ENCODE measurements at regions not wholly inside any gene's neighbourhood (a gene's known extent, or its start where the extent isn't known, plus 50 kb on each side); places are given as distances from the start of the nearest gene placed in this dataset.
"Not testable (repeated sequence)": the region's sequence is repeated elsewhere in the genome, so short reads cannot be mapped to it uniquely, and the experiment has no call there.

DNA sequence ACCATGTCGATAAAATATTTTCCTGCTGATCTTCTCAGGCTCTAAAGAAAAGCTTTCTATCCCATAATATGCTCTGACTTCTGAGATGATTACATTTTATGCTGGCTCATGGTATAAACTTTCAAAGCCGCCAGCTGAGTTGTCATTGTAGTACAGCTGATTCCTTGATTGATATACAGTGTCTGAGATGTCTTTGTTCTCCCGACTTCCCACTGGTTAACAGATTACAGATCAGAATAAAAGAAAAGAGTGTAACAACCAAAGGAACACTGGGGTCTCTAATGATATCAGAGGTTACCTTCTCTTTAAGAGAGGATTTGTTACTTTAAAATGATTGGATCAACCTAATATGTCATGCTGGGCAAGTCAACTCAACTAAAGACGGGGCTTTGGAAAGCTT is 485.4 kb upstream of the LRRC7 start:
- no peak for DNase-seq (ENCODE audit: low spot score)

DNA sequence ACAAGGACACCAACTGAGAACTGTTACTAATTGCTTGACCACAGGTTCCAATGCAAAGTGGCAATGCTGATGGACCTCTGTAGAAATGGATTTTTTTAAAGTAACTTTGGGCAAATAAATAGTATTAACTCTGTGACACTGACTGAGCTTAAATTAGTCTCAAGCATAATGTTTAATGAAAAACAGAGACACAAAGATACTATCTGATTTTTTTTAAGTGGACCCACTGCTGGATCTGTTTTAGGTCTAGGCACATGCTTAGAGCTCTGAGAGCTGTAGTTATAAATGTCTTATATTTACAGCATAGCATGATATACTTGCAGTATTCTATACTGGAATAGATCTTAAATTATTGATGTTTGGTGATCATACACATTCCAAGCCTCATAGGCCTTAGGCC is 481.6 kb upstream of the LRRC7 start:
- no peak for DNase-seq (ENCODE audit: low spot score)

DNA sequence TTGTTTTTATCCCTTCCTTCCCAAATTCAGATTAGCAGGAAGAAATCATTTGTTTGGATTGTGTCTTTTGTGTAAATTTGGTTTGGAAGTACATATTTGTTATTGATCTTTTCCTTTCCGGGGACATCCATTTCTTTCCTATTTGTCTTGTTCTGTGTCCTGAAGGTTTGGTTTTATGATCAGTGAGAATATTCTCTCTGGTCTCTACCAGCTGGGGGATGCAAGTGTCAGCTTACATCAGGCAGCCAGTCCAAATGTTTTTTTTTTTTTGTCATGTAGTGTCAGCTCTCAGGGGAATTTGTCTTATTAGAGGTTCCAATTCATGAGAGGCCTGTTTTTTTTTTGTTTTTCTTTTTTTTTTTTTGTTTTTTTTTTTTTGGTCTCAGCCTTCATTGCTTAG is 479.2 kb upstream of the LRRC7 start:
- no peak for DNase-seq (ENCODE audit: low spot score)

DNA sequence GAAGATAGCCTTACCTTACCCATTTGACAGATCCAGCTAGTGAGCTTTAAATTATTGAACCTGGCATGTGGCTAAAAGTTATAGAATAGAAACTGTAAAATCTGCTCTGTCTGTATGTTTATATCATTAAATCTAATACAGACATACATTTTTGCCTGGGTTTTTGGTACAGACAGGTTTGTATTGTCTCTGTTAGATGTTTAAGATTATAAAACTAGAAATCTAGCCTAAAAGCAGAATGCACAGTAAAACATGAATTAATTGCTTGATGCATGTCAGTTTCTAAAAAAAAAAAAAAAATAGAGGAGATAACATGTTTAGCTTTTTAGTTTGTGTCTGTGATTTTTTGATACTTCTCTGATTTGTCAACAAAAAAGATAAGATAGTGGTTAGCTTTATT is 477.6 kb upstream of the LRRC7 start:
- DNase-seq (ENCODE audit: low spot score) = no peak

DNA sequence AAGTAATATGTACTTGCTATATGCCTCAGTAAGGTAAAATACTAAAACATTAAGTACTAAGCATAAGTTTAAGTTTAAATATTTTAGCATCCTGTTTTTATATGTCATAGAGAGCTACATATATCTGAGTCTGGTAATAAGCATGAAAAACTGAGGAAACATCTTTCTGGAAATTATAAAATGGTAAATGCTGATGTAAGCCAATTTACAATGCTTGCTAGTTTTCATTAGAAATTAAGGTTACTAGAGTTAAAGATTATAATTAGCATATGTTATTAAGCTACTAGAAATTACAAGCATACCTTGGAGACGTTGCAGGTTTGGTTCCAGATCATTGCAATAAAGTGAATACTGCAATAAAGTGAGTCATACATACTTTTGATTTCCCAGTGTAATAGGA is 477.0 kb upstream of the LRRC7 start:
- no peak for DNase-seq (ENCODE audit: low spot score)

DNA sequence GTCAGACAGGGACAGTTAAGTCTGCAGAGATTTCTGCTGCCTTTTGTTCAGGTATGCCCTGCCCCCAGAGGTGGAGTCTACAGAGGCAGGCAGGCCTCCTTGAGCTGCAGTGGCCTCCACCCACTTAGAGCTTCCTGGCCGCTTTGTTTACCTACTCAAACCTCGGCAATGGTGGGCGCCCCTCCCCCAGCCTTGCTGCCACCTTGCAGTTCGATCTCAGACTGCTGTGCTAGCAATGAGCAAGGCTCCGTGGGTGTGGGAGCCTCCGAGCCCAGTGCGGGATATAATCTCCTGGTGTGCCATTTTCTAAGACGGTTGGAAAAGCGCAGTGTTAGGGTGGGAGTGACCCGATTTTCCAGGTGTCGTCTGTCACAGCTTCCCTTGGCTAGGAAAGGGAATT is 465.7 kb upstream of the LRRC7 start:
- not testable (repeated sequence) for DNase-seq (ENCODE audit: low spot score)

DNA sequence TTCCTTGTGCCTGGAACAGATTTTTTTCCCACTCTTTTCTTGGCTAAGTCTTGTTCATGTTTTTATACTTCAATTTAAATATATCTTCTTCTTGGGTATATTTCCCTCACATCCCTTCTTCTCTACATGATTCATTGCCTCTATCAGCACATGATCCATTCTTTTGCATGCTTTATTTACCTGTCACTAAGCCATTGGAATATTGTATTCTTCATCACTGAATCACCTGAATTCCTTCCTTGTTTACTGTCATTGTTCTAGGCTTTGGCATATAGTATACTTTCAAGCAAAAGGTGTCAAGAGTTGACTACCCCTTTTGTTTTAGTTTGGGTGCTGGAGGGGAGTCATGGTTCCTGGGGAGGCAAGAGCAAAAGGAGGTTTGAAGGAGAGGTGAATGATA is 464.5 kb upstream of the LRRC7 start:
- DNase-seq (ENCODE audit: low spot score) = no peak

DNA sequence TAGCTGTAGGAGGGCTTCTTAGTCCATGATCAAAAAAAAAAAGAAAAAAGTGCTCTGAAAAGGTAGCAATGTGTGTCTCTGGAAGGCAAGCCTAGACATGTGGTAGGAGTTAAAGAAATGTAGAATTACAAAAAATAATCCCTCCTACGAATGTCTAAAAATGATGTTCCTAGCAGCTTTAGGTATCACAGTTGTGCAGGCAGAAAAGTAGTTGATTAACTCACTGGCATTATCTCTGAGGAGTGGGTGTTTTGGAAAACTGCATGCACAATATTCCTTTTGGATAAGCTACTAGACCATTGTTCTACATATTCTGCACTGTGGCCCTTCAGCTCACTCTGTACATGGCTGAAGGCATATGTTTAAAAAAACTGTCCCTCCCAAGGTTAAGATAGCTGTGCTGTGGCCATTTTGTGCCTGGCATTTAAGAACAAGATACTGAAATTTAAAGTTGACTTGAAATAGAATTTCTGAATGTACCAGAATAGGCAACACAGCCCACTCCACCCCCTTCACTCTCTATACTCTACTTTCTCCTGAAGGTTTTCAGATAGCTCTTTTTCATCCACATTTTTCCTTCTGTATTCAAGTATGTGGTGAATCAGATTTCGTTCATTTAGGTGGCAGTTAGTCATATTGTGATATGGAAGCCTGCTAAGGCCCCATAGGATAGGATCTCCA is 463.9 kb upstream of the LRRC7 start:
- DNase-seq (ENCODE audit: low spot score) = no peak

DNA sequence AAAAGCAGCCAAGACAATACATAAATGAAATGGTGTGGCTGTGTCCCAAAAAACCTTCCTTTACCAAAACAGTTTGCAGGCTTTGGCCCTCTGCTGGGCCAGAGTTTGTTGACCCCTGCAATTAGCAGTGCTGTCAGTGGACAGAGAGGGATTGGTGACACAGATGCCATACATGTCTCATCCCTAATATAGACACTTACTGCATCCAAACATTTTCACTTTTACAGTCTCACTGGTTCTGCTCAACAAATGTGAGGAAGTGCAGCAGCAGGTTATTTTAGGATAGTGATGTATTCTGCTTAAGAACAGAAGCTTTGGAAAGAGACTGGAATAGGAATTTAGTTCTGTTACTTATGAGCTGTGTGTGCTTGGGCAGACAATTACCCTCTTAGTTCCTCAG is 462.8 kb upstream of the LRRC7 start:
- no peak for DNase-seq (ENCODE audit: low spot score)

DNA sequence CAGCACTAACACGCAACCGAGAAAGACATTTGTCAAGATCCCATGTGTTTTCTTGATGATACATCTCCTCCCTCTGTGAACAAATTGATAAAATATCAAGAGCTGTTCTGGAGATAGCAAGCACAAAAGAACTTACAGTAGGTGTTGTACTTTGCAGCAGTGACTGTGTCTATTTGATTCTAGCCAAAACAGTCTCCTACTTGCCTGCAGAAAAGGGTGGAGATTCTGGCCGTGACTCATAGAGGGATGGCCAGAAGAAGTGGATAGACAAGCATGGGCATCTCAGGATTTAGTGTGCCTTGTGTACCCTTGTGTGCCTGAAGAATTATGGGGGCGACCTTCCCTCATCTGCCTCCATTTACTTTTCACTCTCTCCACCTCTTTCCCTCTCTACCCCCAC is 458.4 kb upstream of the LRRC7 start:
- DNase-seq (ENCODE audit: low spot score) = no peak

DNA sequence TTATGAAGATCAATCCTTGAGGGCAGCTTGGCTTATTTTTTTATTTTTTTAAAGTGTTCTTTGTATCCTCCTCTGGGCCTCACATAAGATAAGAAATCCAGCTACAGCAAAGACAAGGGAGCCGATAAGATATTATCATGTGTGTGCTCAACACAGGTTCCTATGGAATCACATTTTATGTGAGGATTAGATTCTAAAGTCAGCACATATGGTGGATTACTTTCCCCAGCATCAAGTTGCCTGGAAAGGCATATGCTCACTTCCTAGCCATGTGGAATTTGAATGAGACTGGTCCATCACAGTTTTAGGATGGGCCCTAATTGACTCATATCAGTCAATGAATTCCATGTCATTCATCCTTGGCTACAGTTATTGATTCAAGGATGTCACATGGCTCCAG is 456.9 kb upstream of the LRRC7 start:
- no peak for DNase-seq (ENCODE audit: low spot score)

DNA sequence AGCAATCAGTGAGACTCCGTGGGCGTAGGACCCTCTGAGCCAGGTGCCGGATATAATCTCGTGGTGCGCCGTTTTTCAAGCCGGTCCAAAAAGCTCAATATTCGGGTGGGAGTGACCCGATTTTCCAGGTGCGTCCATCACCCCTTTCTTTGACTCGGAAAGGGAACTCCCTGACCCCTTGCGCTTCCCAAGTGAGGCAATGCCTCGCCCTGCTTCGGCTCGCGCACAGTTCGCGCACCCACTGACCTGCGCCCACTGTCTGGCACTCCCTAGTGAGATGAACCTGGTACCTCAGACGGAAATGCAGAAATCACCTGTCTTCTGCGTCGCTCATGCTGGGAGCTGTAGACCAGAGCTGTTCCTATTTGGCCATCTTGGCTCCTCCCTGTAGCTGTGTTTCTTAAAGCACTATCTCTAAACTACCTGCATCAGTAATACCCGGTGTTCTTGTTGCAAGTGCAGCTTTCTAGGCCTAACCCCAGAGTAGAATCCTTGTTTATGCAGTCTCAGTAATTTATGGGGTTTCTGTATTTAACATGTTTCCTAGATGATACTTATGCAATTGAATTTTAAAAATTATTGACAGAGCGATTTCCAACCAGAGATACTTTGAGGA is 447.5 kb upstream of the LRRC7 start:
- not testable (repeated sequence) for DNase-seq (ENCODE audit: low spot score)

DNA sequence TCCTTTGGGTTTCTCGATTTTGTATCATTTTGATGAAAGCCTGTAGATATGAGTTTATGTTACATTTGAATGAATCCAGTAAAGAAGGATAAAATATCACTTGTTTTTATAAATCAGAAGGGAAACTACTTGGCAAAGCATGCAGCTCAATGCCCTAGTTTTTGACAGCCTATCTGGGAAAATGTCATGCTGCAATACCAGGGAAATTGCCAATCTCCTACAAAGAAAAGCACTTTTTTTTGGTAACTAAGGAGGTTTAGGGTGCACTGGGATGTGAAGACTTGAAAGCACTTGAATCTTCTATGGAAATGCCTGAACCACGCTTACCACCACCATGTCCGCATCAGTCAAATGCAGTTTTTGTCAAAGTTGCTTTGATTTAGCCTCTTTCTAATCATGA is 446.9 kb upstream of the LRRC7 start:
- no peak for DNase-seq (ENCODE audit: low spot score)

DNA sequence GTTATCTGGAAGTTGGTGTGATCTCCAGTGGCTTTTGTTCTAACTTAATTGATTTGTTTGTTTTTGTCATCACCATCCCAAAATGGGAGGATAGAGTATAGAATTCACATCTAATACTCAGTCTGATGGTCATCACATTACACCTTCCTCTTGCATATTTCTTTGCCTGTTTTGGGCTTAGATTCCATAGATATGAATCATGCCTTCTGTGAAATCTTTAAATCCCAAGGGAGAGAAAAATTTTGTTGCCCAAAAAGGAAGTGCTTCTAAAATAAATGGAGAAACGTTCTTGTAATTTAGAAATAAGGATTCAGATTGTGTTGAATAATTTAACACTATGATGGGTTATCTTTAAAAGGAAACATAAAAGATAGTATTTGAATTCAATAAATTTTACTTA is 446.0 kb upstream of the LRRC7 start:
- no peak for DNase-seq (ENCODE audit: low spot score)

DNA sequence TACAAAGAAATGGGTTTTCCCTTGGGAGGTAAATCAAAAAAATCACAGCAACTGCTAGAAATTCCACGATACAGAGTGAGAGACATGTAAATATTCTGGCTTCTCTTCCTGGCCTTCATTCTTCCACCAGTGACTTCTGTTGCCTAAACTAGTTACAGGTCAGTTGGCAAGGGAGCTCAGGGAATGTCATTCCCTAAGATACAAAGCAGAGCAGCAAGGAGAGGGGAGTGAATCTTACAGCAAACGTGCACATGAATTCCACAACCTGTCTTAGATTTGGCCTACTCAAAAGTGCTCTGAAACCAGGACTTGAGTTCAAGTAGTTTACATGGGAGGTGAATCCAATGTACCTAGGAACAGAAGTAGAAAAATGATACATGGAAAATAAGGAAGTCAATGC is 445.3 kb upstream of the LRRC7 start:
- DNase-seq (ENCODE audit: low spot score) = no peak

DNA sequence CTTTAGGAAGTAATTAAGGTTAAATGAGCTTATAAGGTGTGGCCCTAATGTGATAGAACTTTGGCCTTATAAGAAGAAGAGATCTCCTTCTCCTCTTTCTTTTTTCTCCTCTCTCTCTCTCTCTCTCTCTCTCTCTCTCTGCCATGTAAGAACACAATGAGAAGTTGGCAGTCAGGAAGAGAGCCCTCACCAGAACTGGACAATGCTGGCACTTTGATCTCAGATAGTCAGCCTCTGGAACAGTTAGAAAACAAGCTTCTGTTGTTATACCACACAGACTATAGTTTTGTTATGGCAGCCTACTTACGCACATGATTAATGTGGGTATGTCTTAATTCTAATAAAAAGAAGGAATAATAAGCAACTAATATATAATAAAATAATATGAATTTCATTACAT is 444.2 kb upstream of the LRRC7 start:
- no peak for DNase-seq (ENCODE audit: low spot score)

DNA sequence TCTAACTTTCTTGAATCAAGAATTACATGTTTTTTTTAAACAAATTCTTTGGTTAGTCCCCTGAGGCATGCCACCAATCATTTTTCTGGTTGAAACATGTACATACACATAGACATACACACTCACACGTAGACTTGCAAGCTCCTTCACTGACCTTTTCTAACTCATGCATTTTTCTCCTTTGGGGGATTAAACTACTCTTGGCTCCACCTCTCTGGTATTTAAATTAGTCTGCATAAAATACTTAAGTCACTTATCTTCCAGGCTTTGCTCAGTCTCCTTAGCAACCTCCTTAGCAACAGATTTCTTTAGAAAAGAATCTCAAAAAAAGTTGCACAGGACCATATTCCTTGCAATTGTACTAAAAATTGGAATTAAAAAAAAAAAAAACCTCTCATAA is 440.9 kb upstream of the LRRC7 start:
- no peak for DNase-seq (ENCODE audit: low spot score)

DNA sequence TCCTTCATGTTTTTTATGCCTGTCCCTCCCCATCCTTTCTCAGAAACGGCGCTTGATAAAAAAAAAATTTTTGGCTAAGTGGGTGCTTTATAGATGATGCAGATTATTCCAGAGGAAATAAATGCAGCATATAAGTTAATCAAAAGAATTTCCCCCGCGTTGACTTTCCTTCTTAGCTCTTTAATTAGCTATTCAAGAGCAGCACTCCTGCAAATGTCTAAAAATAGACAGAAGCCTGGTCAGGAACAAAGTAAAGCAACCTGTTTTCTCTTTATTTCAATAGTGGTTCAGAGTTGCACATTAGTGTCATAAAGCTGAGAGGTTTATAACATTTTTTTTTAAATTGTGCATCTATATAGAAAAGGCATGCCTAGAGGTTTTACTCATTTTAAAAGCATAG is 439.5 kb upstream of the LRRC7 start:
- DNase-seq (ENCODE audit: low spot score) = no peak

DNA sequence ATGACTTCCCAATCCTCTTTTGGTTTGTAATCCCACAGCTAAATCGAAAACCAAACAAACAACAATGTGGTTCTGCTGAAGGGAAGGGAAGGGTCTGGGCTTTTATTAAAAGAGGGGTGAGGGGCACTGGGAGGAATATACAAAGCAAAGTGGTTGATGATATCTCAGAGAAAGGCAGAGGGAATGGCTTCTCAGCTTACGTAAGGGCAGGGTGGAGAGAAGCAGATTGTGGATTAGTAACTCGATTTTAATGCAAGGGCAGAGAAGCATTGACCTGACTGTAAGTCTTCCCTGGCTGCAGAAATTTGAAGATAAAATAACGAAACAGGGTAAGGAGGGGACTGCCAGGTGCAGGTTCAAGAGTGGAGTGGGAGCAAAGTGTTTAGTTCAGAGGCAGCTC is 438.2 kb upstream of the LRRC7 start:
- no peak for DNase-seq (ENCODE audit: low spot score)

DNA sequence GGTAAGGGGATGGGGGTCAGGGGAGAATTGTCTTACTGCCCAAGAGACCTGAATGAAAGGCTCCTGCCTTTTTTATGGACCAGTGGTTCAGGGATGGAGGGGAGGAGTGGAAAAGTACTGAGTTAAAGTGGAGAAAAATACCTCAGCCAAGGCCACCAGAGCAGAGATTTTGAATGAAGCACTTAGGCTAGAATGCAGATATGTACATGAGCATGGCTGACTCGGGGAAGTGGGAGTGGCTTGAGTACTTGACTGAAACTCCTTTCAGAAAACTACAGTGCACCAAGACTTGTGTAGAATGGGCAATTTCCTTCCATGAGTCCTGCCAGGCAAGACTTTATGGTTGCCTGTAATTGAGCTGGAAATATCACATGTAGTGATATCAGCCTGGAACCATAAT is 429.6 kb upstream of the LRRC7 start:
- no peak for DNase-seq (ENCODE audit: low spot score)

DNA sequence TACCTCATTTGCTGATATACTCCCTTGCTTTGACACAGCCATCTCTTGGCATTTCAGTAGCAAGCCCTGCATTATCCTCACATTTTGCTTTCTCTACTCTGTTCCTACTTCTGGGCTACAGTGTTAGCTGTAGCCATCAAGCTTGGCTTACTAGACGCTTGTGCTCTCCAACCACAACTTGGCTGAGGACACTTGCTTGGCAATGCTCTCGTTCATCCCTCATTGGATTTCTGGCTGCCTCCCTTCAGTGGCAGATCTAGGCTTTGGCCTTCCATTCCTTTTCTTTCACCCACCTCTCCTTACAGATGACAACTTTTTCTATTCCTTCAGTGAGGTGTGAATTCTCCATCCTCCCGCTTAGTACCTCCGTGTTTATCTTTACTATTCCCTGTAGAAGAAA is 428.7 kb upstream of the LRRC7 start:
- DNase-seq (ENCODE audit: low spot score) = no peak

DNA sequence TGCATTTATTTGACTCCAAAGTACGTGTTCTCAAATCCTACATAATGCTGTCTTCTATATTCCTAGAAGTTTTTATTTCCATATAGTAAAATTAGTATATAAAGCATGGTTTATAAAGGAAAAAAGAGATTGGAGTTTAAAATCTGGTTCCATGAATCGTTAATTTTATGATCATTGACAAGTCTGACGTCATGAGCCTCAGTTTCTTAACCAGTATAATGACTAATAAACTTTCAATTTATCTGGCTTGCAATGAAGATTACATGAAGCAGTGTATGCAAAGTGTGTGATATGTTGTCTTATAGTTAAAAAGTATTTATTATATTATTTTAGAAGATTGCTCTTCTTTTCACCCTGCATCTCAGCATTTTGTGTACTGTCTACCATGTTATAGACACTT is 421.4 kb upstream of the LRRC7 start:
- no peak for DNase-seq (ENCODE audit: low spot score)

DNA sequence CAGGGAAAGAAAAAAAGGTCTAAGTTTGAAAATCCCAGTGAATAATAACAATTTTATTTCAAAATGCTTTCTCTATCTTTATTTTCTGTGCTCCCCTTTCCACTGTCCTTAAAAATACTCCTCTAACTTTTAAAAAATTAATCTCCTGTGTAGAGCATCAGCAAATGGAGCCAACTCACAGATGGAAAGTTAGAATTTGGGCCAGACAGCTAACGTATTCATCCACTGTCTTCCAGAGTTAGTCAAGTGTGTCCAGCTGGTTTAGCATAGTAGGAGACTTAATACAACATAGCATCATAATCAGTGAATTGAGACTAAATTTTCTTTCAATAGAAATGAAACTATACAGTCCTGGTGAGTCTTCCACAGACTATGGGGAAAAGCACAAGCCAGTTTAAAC is 419.0 kb upstream of the LRRC7 start:
- DNase-seq (ENCODE audit: low spot score) = no peak

DNA sequence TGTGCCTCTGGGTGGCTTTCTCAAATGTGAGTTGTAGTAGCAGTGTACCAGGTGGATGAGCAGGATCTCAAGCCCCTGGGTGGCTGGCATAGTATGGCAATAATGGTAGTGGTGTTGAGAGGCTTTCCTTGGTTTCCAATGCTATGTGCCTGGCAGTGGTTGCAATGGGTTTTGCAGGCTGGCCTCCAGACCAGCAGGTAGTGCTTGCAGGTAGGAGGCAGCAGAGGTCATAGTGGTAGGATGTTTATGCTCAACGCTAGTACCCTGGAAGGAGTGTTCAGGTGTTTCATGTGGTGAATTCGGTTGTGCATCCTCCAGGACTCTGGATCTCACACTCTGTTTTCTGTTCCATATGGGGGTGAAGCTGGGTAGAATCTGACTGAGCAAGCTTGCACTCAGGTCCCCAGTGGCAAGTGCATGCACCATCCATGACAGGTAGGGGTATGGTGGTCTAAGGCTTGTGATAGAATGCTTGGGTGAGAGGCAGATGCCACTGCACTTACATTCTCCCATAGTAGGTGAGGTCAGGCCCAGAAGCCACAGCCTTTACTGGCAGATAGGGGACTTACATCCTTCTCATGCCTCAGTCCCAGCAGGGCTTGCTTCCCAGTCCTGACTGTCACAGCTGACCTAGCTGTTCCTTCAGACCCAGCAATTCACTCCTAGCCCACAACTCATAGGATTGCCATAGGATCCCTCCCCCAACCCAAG is 410.5 kb upstream of the LRRC7 start:
- DNase-seq (ENCODE audit: low spot score) = no peak

Data from LoVo (cell line).